ENCODE measurements at regions not wholly inside any gene's neighbourhood (a gene's known extent, or its start where the extent isn't known, plus 50 kb on each side); places are given as distances from the start of the nearest gene placed in this dataset.
A peak's percentile ranks its signal among the peaks of the same experiment; 100 is the strongest.

DNA sequence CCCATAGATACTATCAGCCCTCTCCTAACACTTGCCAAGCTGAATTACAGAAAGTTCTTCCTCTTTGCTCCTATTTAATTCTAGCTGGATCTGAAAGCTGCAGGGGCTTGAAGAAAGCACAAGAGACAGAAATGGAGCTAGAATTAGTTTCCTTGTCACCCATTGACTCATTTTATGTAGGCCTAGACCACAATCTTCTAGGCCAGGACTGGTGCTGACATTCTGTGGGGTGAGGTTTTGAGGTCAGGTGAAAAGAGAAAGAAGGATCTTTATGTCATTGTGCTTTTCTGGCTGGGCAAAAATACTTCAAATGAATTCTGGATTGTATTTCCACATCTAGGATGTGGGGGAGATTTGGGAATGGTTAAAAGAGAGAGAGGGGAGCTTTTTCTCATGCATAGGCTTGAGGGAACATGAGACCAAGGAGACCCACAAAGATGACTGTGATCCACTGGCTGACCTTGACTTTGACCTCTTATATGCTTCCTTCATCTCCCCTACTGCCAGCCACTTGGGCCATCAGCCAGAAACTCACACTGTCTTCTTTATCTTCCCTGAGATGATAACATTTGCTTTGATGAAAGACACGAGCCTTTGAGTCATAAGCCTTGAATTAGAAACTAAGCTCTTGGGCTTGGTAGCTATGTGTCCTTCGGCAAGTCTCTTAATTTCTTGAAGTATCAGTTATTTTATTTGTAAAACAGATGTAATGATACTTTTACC is 274.9 kb upstream of the CADM1 start:
- no peak overlapping the region for H3K4me3 Mint-ChIP-seq
- TF ChIP-seq, protein P1, sequence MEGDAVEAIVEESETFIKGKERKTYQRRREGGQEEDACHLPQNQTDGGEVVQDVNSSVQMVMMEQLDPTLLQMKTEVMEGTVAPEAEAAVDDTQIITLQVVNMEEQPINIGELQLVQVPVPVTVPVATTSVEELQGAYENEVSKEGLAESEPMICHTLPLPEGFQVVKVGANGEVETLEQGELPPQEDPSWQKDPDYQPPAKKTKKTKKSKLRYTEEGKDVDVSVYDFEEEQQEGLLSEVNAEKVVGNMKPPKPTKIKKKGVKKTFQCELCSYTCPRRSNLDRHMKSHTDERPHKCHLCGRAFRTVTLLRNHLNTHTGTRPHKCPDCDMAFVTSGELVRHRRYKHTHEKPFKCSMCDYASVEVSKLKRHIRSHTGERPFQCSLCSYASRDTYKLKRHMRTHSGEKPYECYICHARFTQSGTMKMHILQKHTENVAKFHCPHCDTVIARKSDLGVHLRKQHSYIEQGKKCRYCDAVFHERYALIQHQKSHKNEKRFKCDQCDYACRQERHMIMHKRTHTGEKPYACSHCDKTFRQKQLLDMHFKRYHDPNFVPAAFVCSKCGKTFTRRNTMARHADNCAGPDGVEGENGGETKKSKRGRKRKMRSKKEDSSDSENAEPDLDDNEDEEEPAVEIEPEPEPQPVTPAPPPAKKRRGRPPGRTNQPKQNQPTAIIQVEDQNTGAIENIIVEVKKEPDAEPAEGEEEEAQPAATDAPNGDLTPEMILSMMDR (IDR thresholded peaks at IDR 0.05; ENCODE audit: unreplicated experiment in 3 of 3) = no peak
- no peak overlapping the region for H3K27ac Mint-ChIP-seq
- H3K4me1 Mint-ChIP-seq = peaks cover 11% of the 10 kb centered on the region
- H3K36me3 Mint-ChIP-seq (ENCODE audit: low read depth) = no peaks in the 10 kb centered on the region
- H3K9me3 Mint-ChIP-seq = peaks cover 5% of the 10 kb centered on the region
- H3K27me3 Mint-ChIP-seq (ENCODE audit: low read depth) = peaks cover 6% of the 10 kb centered on the region

DNA sequence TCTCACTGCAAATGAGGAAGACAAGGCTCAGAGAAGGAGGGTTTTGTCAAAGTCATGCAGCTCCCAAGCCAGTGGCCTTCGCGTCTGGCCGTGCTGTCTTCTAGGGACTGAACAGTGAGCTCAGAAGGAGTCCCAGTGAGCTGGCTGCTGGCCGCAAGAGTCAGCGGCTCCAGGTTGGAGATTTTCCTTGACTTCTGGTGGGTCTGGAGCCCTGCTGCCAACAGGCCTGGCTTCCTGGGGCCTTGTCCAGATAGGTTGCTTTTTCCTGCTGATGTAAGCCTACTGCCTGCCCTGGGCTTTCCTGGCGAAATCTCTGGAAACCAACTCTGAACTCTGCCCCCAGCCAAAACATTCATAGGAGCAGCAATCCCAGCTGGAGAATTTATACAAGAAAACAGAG is 272.7 kb upstream of the CADM1 start:
- Mint-ChIP-seq H3K27ac (no peak overlapping the region), H3K27me3 (ENCODE audit: low read depth) (peaks cover 10% of the 10 kb centered on the region), H3K4me1 (peaks cover 11% of the 10 kb centered on the region), H3K36me3 (ENCODE audit: low read depth) (no peaks in the 10 kb centered on the region), H3K9me3 (no peaks in the 10 kb centered on the region), H3K4me3 (no peak overlapping the region)
- TF ChIP-seq, protein P1 (IDR thresholded peaks at IDR 0.05; ENCODE audit: unreplicated experiment in 3 of 3) = no peak

DNA sequence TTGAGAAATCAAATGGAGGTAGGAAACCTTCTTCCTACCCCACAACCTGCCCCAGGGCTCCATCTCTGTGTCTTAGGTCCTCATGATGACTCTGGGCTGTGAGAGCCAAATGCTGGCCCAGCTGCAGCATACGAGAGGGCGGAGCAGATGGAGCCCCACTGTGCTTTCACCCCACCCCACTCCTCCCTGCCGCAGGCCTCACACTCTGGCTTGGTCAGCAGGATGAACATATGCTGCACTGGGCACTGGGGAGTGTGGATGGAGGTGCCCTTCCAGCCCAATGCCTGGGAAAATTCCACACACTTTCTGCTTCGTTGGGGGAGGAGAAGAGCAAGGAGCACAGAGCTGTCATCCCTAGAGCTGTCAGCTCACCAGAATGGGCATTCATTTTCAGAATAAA is 271.6 kb upstream of the CADM1 start:
- Mint-ChIP-seq H3K4me3 (no peak overlapping the region), H3K27ac (peak overlapping the region in 1 of 3 experiments; percentile 64), H3K36me3 (ENCODE audit: low read depth) (no peaks in the 10 kb centered on the region), H3K9me3 (no peaks in the 10 kb centered on the region), H3K4me1 (peaks cover 8% of the 10 kb centered on the region), H3K27me3 (ENCODE audit: low read depth) (peaks cover 13% of the 10 kb centered on the region)
- TF ChIP-seq, protein P1 (IDR thresholded peaks at IDR 0.05; ENCODE audit: unreplicated experiment in 3 of 3) = no peak

DNA sequence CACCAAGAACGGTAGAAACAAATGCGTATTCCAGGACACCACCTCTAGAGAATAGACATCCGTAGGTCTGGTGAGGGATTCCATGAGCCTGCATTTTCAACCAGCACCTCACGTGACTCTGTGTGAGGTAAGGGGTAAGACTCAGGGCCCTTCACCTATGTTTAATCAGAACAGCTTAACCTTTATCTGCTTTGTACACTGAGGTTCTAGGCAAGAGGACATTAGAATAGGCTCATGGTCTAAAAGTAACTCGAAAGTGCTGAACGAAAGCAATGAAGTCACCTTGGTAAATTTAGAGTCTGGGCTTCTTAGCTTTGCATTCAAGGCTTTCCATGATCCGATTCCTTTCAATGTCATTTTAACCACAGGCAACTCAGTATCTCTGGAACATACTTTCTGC is 270.5 kb upstream of the CADM1 start:
- no peak overlapping the region for H3K27ac Mint-ChIP-seq
- H3K27me3 Mint-ChIP-seq (ENCODE audit: low read depth) = peaks cover 14% of the 10 kb centered on the region
- TF ChIP-seq, protein P1 (IDR thresholded peaks at IDR 0.05; ENCODE audit: unreplicated experiment in 3 of 3) = no peak
- H3K4me3 Mint-ChIP-seq = no peak overlapping the region
- peaks cover 8% of the 10 kb centered on the region for H3K4me1 Mint-ChIP-seq
- H3K36me3 Mint-ChIP-seq (ENCODE audit: low read depth) = no peaks in the 10 kb centered on the region
- no peaks in the 10 kb centered on the region for H3K9me3 Mint-ChIP-seq

DNA sequence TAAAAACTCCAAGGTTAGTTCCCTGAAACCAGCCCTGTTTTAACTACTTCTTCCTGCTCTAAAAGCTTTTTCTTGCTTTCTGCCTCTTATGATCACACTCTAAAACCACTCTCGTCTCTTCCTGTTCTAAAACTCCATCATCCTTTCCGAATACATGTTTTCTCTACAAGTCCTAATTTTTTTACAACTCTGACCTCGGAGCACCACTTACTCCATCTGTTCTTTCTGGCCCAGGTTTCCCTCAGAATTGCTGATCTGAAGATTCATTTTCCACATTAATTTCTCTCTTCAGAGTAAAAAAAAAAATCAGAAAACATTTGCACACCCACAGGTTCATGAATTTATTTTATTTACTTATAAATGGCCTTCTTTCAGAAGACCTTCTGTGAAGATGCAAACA is 265.7 kb upstream of the CADM1 start:
- Mint-ChIP-seq H3K27ac (no peak overlapping the region), H3K9me3 (no peaks in the 10 kb centered on the region), H3K4me3 (no peak overlapping the region), H3K27me3 (ENCODE audit: low read depth) (peaks cover 10% of the 10 kb centered on the region), H3K4me1 (peaks cover 18% of the 10 kb centered on the region), H3K36me3 (ENCODE audit: low read depth) (no peaks in the 10 kb centered on the region)
- TF ChIP-seq, protein P1 (IDR thresholded peaks at IDR 0.05; ENCODE audit: unreplicated experiment in 3 of 3) = no peak

DNA sequence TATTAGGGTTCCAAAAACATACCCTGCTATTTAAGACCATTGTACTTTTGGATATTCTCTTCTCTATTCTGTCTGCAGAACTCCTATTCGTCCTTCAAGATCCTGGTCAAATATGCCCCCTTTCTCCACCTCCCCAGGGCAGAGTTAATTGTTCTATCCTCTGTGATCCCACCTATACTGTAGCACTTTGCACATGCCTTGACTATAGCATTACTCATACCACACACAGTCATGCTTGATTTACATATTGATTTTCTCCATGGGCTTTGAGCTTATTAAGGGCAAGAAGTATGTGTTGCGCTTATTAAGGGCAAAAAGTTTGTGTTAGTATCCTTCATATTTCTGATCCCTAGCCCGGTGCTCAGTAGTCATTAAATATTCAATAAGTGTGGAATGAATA is 263.7 kb upstream of the CADM1 start:
- TF ChIP-seq, protein P1 (IDR thresholded peaks at IDR 0.05; ENCODE audit: unreplicated experiment in 3 of 3) = no peak

More for the DNA sequence above, 263.7 kb upstream of the CADM1 start:
- H3K9me3 Mint-ChIP-seq = no peaks in the 10 kb centered on the region
- H3K4me1 Mint-ChIP-seq = peaks cover 18% of the 10 kb centered on the region
- peaks cover 4% of the 10 kb centered on the region for H3K27me3 Mint-ChIP-seq (ENCODE audit: low read depth)
- H3K4me3 Mint-ChIP-seq = no peak overlapping the region
- no peaks in the 10 kb centered on the region for H3K36me3 Mint-ChIP-seq (ENCODE audit: low read depth)
- peak overlapping the region; percentile 51 to 73 (median 59) for H3K27ac Mint-ChIP-seq
